ENCODE measurements at regions not wholly inside any gene's neighbourhood (a gene's known extent, or its start where the extent isn't known, plus 50 kb on each side); places are given as distances from the start of the nearest gene placed in this dataset.
"Not testable (repeated sequence)": the region's sequence is repeated elsewhere in the genome, so short reads cannot be mapped to it uniquely, and the experiment has no call there.

- DNase-seq (ENCODE audit: low spot score) = no peak
These were observed 51.5 kb upstream of the MRI1 start for GRCh38 chr19:13712767-13713201.

- DNase-seq (ENCODE audit: low spot score) = no peak
These were observed 56.4 kb upstream of the MRI1 start for GRCh38 chr19:13707915-13708314.

- DNase-seq (ENCODE audit: low spot score) = no peak
These were observed 58.3 kb upstream of the MRI1 start for GRCh38 chr19:13705928-13706447.

- no peak for DNase-seq (ENCODE audit: low spot score)
These were observed 59.1 kb upstream of the MRI1 start for GRCh38 chr19:13705201-13705600.

GRCh38 chr19:13701624-13702023 lies 62.7 kb upstream of the MRI1 start:
- DNase-seq (ENCODE audit: low spot score) = no peak

- DNase-seq (ENCODE audit: low spot score) = no peak
These were observed 63.7 kb upstream of the MRI1 start for GRCh38 chr19:13700621-13701020.

GRCh38 chr19:13699786-13700185 lies 64.5 kb upstream of the MRI1 start:
- no peak for DNase-seq (ENCODE audit: low spot score)

- no peak for DNase-seq (ENCODE audit: low spot score)
These were observed 67.5 kb upstream of the MRI1 start for GRCh38 chr19:13696839-13697238.

- no peak for DNase-seq (ENCODE audit: low spot score)
These were observed 70.4 kb upstream of the MRI1 start for GRCh38 chr19:13693889-13694288.

- no peak for DNase-seq (ENCODE audit: low spot score)
These were observed 72.5 kb upstream of the MRI1 start for GRCh38 chr19:13691569-13692435.

GRCh38 chr19:13689085-13689484 lies 75.2 kb upstream of the MRI1 start:
- DNase-seq (ENCODE audit: low spot score) = peak; percentile 4

GRCh38 chr19:13684021-13684420 lies 80.3 kb upstream of the MRI1 start:
- DNase-seq (ENCODE audit: low spot score) = no peak

GRCh38 chr19:13681509-13681908 lies 82.8 kb upstream of the MRI1 start:
- DNase-seq (ENCODE audit: low spot score) = no peak

GRCh38 chr19:13680708-13681360 lies 83.5 kb upstream of the MRI1 start:
- DNase-seq (ENCODE audit: low spot score) = not testable (repeated sequence)

GRCh38 chr19:13676967-13677366 lies 87.4 kb upstream of the MRI1 start:
- not testable (repeated sequence) for DNase-seq (ENCODE audit: low spot score)

- DNase-seq (ENCODE audit: low spot score) = not testable (repeated sequence)
These were observed 91.7 kb upstream of the MRI1 start for GRCh38 chr19:13672480-13673175.

GRCh38 chr19:13670846-13671245 lies 93.5 kb upstream of the MRI1 start:
- DNase-seq (ENCODE audit: low spot score) = no peak

GRCh38 chr19:13669780-13670355 lies 94.5 kb upstream of the MRI1 start:
- no peak for DNase-seq (ENCODE audit: low spot score)

- no peak for DNase-seq (ENCODE audit: low spot score)
These were observed 95.4 kb upstream of the MRI1 start for GRCh38 chr19:13668964-13669363.

- no peak for DNase-seq (ENCODE audit: low spot score)
These were observed 98.2 kb upstream of the MRI1 start for GRCh38 chr19:13666165-13666564.

- DNase-seq (ENCODE audit: low spot score) = no peak
These were observed 99.0 kb upstream of the MRI1 start for GRCh38 chr19:13665125-13665905.
